ENCODE measurements at regions not wholly inside any gene's neighbourhood (a gene's known extent, or its start where the extent isn't known, plus 50 kb on each side); places are given as distances from the start of the nearest gene placed in this dataset.

GRCh38 chr2:128577141-128577930 is 258.7 kb upstream of the HS6ST1 start:
- no peaks in the 10 kb centered on the region for H3K27me3 ChIP-seq (ENCODE audit: insufficient read depth, poor library complexity, severe bottlenecking)
- no peak overlapping the region for H3K4me3 ChIP-seq (replicated peaks; ENCODE audit: insufficient read depth, low read length)
- TF ChIP-seq SPI1 (IDR thresholded peaks at IDR 0.05; ENCODE audit: borderline replicate concordance, low read depth) (no peak), POLR2AphosphoS5 (IDR thresholded peaks at IDR 0.05; ENCODE audit: low read depth) (no peak), CTCF (IDR thresholded peaks at IDR 0.05; ENCODE audit: insufficient read depth, low read length) (no peak), REST (IDR thresholded peaks at IDR 0.05; ENCODE audit: insufficient replicate concordance, low read depth) (no peak), GABPA (IDR thresholded peaks at IDR 0.05; ENCODE audit: low read depth) (no peak)
- no peak for DNase-seq (ENCODE audit: low read depth in 1 of 2, low spot score in 1 of 2)
- no peak overlapping the region for H3K27ac ChIP-seq (replicated peaks)

GRCh38 chr2:128578406-128579390 is 260.0 kb upstream of the HS6ST1 start:
- no peak for DNase-seq (ENCODE audit: low read depth in 1 of 2, low spot score in 1 of 2)
- Histone ChIP-seq H3K27ac (replicated peaks) (no peak overlapping the region), H3K27me3 (ENCODE audit: insufficient read depth, poor library complexity, severe bottlenecking) (no peaks in the 10 kb centered on the region), H3K4me3 (replicated peaks; ENCODE audit: insufficient read depth, low read length) (no peak overlapping the region)
- TF ChIP-seq POLR2AphosphoS5 (IDR thresholded peaks at IDR 0.05; ENCODE audit: low read depth) (no peak), SPI1 (IDR thresholded peaks at IDR 0.05; ENCODE audit: borderline replicate concordance, low read depth) (no peak), REST (IDR thresholded peaks at IDR 0.05; ENCODE audit: insufficient replicate concordance, low read depth) (no peak), GABPA (IDR thresholded peaks at IDR 0.05; ENCODE audit: low read depth) (no peak), CTCF (IDR thresholded peaks at IDR 0.05; ENCODE audit: insufficient read depth, low read length) (no peak)

GRCh38 chr2:128579825-128580224 is 261.2 kb upstream of the HS6ST1 start:
- no peak for TF ChIP-seq REST (IDR thresholded peaks at IDR 0.05; ENCODE audit: insufficient replicate concordance, low read depth)
- TF ChIP-seq SPI1 (IDR thresholded peaks at IDR 0.05; ENCODE audit: borderline replicate concordance, low read depth) = no peak
- TF ChIP-seq GABPA (IDR thresholded peaks at IDR 0.05; ENCODE audit: low read depth) = no peak
- TF ChIP-seq CTCF (IDR thresholded peaks at IDR 0.05; ENCODE audit: insufficient read depth, low read length) = no peak
- no peak for TF ChIP-seq POLR2AphosphoS5 (IDR thresholded peaks at IDR 0.05; ENCODE audit: low read depth)
- H3K4me3 ChIP-seq (replicated peaks; ENCODE audit: insufficient read depth, low read length) = no peak overlapping the region

More at GRCh38 chr2:128579825-128580224, 261.2 kb upstream of the HS6ST1 start:
- no peak for DNase-seq (ENCODE audit: low read depth in 1 of 2, low spot score in 1 of 2)
- no peak overlapping the region for H3K27ac ChIP-seq (replicated peaks)
- H3K27me3 ChIP-seq (ENCODE audit: insufficient read depth, poor library complexity, severe bottlenecking) = no peaks in the 10 kb centered on the region

Data from HL-60 (cell line).